H1 (cell line): ENCODE measurements at regions not wholly inside any gene's neighbourhood (a gene's known extent, or its start where the extent isn't known, plus 50 kb on each side); places are given as distances from the start of the nearest gene placed in this dataset.
A peak's percentile ranks its signal among the peaks of the same experiment; 100 is the strongest.

ENCODE experiments used
- CTCF ChIA-PET: fragments of 300-600 bp; sonication (Branson Sonifier 250); formaldehyde crosslinking; loops from one replicate; lab custom pipeline; 2021; ENCODE audit not compliant: partially characterized antibody; lab: Charles Lee
- POLR2A ChIA-PET: fragments of 300-600 bp; sonication (Branson Sonifier 250); formaldehyde crosslinking; loops from one replicate; lab custom pipeline; 2021; ENCODE audit warnings: inconsistent platforms; ENCODE audit not compliant: partially characterized antibody; lab: Charles Lee
- DNase-seq, 2 experiments: peaks; one replicate each; pipeline versions ENCODE4 v3.0.0 to v3.0.0-alpha.2; 2010 to 2022; ENCODE audit warnings: low spot score in 2 of 2, low read depth in 1 of 2, mixed read lengths in 1 of 2
- FAIRE-seq: peaks from 2 replicates; lab custom pipeline; 2011; peaks lifted over from hg19 to GRCh38; lab: Jason Lieb, UNC
- H2AFZ ChIP-seq: 2 replicates; pipeline ENCODE4 v1.8.1; 2012; ENCODE audit warnings: low read length, inconsistent platforms
- H2AK5ac ChIP-seq: 2 replicates; pipeline ENCODE4 v1.6.1; 2013; ENCODE audit warnings: low read depth, low read length
- H2BK120ac ChIP-seq: replicated peaks from 2 replicates; pipeline ENCODE3; 2013; ENCODE audit warnings: low read depth, low read length, inconsistent platforms
- H2BK12ac ChIP-seq: 2 replicates; pipeline ENCODE4 v1.6.1; 2013; ENCODE audit warnings: low read depth, low read length
- H2BK15ac ChIP-seq: 2 replicates; pipeline ENCODE4 v1.6.1; 2013; ENCODE audit warnings: low read length
- H2BK20ac ChIP-seq: 2 replicates; pipeline ENCODE4 v1.6.1; 2013; ENCODE audit warnings: low read length
- H2BK5ac ChIP-seq: 2 replicates; pipeline ENCODE4 v1.6.1; 2013; ENCODE audit warnings: low read depth, low read length
- H3K14ac ChIP-seq: 2 replicates; pipeline ENCODE4 v1.6.1; 2013; ENCODE audit warnings: inconsistent platforms; ENCODE audit not compliant: insufficient read length
- H3K18ac ChIP-seq: 2 replicates; pipeline ENCODE4 v1.6.1; 2013; ENCODE audit warnings: low read length; ENCODE audit errors: extremely low read depth
- H3K23ac ChIP-seq: 2 replicates; pipeline ENCODE4 v1.6.1; 2013; ENCODE audit warnings: inconsistent platforms; ENCODE audit not compliant: insufficient read length
- H3K23me2 ChIP-seq: 2 replicates; pipeline ENCODE4 v1.6.1; 2013; ENCODE audit warnings: low read depth, low read length
- H3K27ac ChIP-seq: 2 replicates; pipeline ENCODE4 v1.6.1; 2011; ENCODE audit warnings: low read depth, low read length, inconsistent platforms
- H3K27me3 ChIP-seq, 4 experiments: replicated peaks in 1 of 4; 1 replicate in 1 of 4; 2 replicates in 3 of 4; pipeline versions ENCODE4 v1.6.1 to v1.8.1; 2011 to 2013; ENCODE audit warnings: low read length in 3 of 4, mild to moderate bottlenecking in 3 of 4, inconsistent platforms in 2 of 4, mixed read lengths in 2 of 4, moderate library complexity in 1 of 4; ENCODE audit not compliant: control insufficient read depth in 3 of 4, insufficient read depth in 3 of 4; ENCODE audit errors: extremely low read depth in 1 of 4
- H3K36me3 ChIP-seq, 4 experiments: 2 replicates each; pipeline versions ENCODE4 v1.6.1 to v1.8.1; 2011 to 2013; ENCODE audit warnings: mild to moderate bottlenecking in 4 of 4, low read length in 3 of 4, moderate library complexity in 2 of 4, control low read depth in 1 of 4, inconsistent platforms in 1 of 4; ENCODE audit not compliant: insufficient read depth in 4 of 4, control insufficient read depth in 2 of 4
- H3K4ac ChIP-seq: replicated peaks from 2 replicates; pipeline ENCODE3; 2013; ENCODE audit warnings: low read length, low read depth, mixed read lengths, inconsistent platforms; ENCODE audit not compliant: insufficient read length
- H3K4me1 ChIP-seq, 4 experiments: replicated peaks in 1 of 4; 1 replicate in 1 of 4; 2 replicates in 3 of 4; pipeline versions ENCODE4 v1.6.1 to v1.8.1; 2011 to 2013; ENCODE audit warnings: low read length in 3 of 4, inconsistent platforms in 2 of 4, mixed read lengths in 1 of 4; ENCODE audit not compliant: insufficient read depth in 4 of 4, control insufficient read depth in 3 of 4
- H3K4me2 ChIP-seq, 2 experiments: 2 replicates each; pipeline versions ENCODE4 v1.6.1 to v1.8.1; 2011 to 2013; ENCODE audit warnings: low read depth in 2 of 2, low read length in 2 of 2, control low read depth in 1 of 2, inconsistent platforms in 1 of 2, mild to moderate bottlenecking in 1 of 2; ENCODE audit not compliant: insufficient read depth in 1 of 2
- H3K4me3 ChIP-seq, 4 experiments: fragments of 200-600, 300-600 bp in 1 of 4; sonication (generic), shearing (Covaris generic), sonication (Bioruptor Twin) in 1 of 4; 2 replicates each; pipeline versions ENCODE4 v1.5.1 to v1.8.1; 2011 to 2016; ENCODE audit warnings: low read length in 4 of 4, low read depth in 3 of 4, control low read depth in 2 of 4, inconsistent platforms in 2 of 4, mild to moderate bottlenecking in 2 of 4, mixed read lengths in 1 of 4, moderate library complexity in 1 of 4; ENCODE audit not compliant: insufficient read depth in 2 of 4; ENCODE audit errors: extremely low read depth in 1 of 4
- H3K56ac ChIP-seq: replicated peaks from 2 replicates; pipeline ENCODE3; 2013; ENCODE audit warnings: low read depth, mild to moderate bottlenecking, mixed read lengths, low read length, inconsistent platforms; ENCODE audit not compliant: insufficient read length
- H3K79me1 ChIP-seq: 2 replicates; pipeline ENCODE4 v1.6.1; 2013; ENCODE audit warnings: low read depth, low read length, control low read depth
- H3K79me2 ChIP-seq, 2 experiments: 2 replicates each; pipeline versions ENCODE4 v1.6.1 to v1.8.1; 2012 to 2013; ENCODE audit warnings: low read length in 2 of 2, mild to moderate bottlenecking in 2 of 2, inconsistent platforms in 1 of 2; ENCODE audit not compliant: insufficient read depth in 2 of 2, control insufficient read depth in 1 of 2
- H3K9ac ChIP-seq, 4 experiments: replicated peaks in 1 of 4; 1 replicate in 1 of 4; 2 replicates in 3 of 4; pipeline versions ENCODE4 v1.6.1 to v1.8.1; 2011 to 2013; ENCODE audit warnings: low read depth in 3 of 4, low read length in 3 of 4, control low read depth in 2 of 4, mild to moderate bottlenecking in 2 of 4, moderate library complexity in 2 of 4, inconsistent platforms in 1 of 4; ENCODE audit errors: extremely low read depth in 1 of 4
- H3K9me3 ChIP-seq, 2 experiments: 2 replicates each; pipeline versions ENCODE4 v1.6.1 to v1.8.1; 2012 to 2013; ENCODE audit warnings: mild to moderate bottlenecking in 2 of 2, moderate library complexity in 2 of 2, control low read depth in 1 of 2, inconsistent platforms in 1 of 2, low read depth in 1 of 2, low read length in 1 of 2, mixed read lengths in 1 of 2; ENCODE audit not compliant: insufficient read depth in 2 of 2
- H4K20me1 ChIP-seq, 2 experiments: replicated peaks in 1 of 2; 2 replicates each; pipeline versions ENCODE3 to v1.8.1; 2011 to 2013; ENCODE audit warnings: inconsistent platforms in 2 of 2, low read length in 2 of 2, mild to moderate bottlenecking in 1 of 2; ENCODE audit not compliant: insufficient read depth in 2 of 2, control insufficient read depth in 1 of 2
- H4K5ac ChIP-seq: 2 replicates; pipeline ENCODE4 v1.6.1; 2013; ENCODE audit warnings: low read length, low read depth, mixed read lengths, inconsistent platforms; ENCODE audit not compliant: insufficient read length
- H4K8ac ChIP-seq: 2 replicates; pipeline ENCODE4 v1.8.0; 2013; ENCODE audit warnings: mild to moderate bottlenecking, moderate library complexity, low read length, inconsistent platforms; ENCODE audit not compliant: insufficient read depth; ENCODE audit errors: extremely low read depth
- H4K91ac ChIP-seq: replicated peaks from 2 replicates; pipeline ENCODE3; 2013; ENCODE audit warnings: low read length, mixed read lengths, inconsistent platforms; ENCODE audit not compliant: insufficient read length
- EZH2 ChIP-seq: fragments of 200-600 bp; sonication (generic); IDR thresholded peaks from 2 replicates; pipeline ENCODE4 v1.7.1; 2012; ENCODE audit warnings: low read depth, mild to moderate bottlenecking, moderate library complexity, low read length, inconsistent platforms; ENCODE audit not compliant: severe bottlenecking
- KDM5A ChIP-seq: fragments of 200-600 bp; IDR thresholded peaks from 2 replicates; pipeline ENCODE4 v1.7.1; 2012; ENCODE audit warnings: mild to moderate bottlenecking, low read length, inconsistent platforms, mixed read lengths
- WGBS, 2 experiments: shearing (Covaris generic) in 1 of 2; methylation state at CpG; one replicate each; pipeline versions ENCODE4 v1.1.6 to v1.1.7; 2013 to 2015; ENCODE audit warnings: low lambda C conversion rate in 2 of 2, mixed read lengths in 2 of 2, inconsistent platforms in 1 of 2, low coverage in 1 of 2, missing lambda C conversion rate in 1 of 2; ENCODE audit not compliant: insufficient replicate concordance in 2 of 2, insufficient coverage in 1 of 2, insufficient read length in 1 of 2; ENCODE audit errors: extremely low coverage in 1 of 2, missing lambda C conversion rate in 1 of 2; 5-methylcytosine and 5-hydroxymethylcytosine counted together

DNA sequence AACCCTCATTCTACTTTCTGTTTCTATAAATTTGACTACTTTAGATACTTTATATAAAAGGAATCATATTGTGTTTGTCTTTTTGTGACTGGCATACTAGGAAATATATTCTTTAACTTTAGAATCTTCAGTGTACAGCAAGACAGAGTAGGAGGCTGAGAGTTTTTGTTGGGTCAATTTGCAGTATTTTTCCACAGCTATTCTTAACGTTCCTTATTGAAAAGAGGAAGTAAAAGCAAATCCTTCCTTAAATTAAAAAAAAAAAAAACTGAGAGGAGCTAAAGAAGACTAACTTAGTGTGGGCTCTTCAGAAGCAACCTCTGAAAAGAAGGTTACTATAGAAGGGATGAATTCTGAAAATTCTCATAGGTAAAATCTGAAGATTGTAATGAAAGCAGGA, 1194.6 kb downstream of the ADGRL3 start:
- no peaks in the 10 kb centered on the region for H3K79me1 ChIP-seq
- TF ChIP-seq EZH2 (no peak), KDM5A (no peak)
- no peaks in the 10 kb centered on the region for H4K20me1 ChIP-seq
- H2BK12ac ChIP-seq: no peak overlapping the region
- ChIA-PET POLR2A (no interaction called here), CTCF (no interaction called here)
- FAIRE-seq: no peak
- H2BK120ac ChIP-seq: no peak overlapping the region
- H2AFZ ChIP-seq: peak overlapping the region; percentile 81
- H3K36me3 ChIP-seq: no peaks in the 10 kb centered on the region
- H3K23ac ChIP-seq: no peak overlapping the region
- H4K8ac ChIP-seq: no peak overlapping the region
- no peak overlapping the region for H2AK5ac ChIP-seq
- no peak overlapping the region for H4K91ac ChIP-seq
- no peak overlapping the region for H2BK20ac ChIP-seq
- no peak overlapping the region for H3K27ac ChIP-seq
- H3K79me2 ChIP-seq: no peaks in the 10 kb centered on the region
- no peak overlapping the region for H2BK15ac ChIP-seq
- H3K9me3 ChIP-seq: no peaks in the 10 kb centered on the region
- H3K4me1 ChIP-seq: no peaks in the 10 kb centered on the region
- no peak overlapping the region for H3K4ac ChIP-seq
- H3K18ac ChIP-seq: no peak overlapping the region
- H3K14ac ChIP-seq: no peak overlapping the region
- H3K4me2 ChIP-seq: no peak overlapping the region
- H3K56ac ChIP-seq: no peak overlapping the region
- no peak overlapping the region for H3K4me3 ChIP-seq
- no peaks in the 10 kb centered on the region; a peak in 1 of 7 replicates for H3K27me3 ChIP-seq
- no peak for DNase-seq
- H3K23me2 ChIP-seq: no peaks in the 10 kb centered on the region
- H3K9ac ChIP-seq: no peak overlapping the region
- no peak overlapping the region for H4K5ac ChIP-seq
- no peak overlapping the region for H2BK5ac ChIP-seq
- 100% methylated on average over 1 of the region's 1 CpG; no CpG with 5 or more reads in 1 of the 2 experiments for WGBS, 2 experiments
